ENCODE measurements at regions not wholly inside any gene's neighbourhood (a gene's known extent, or its start where the extent isn't known, plus 50 kb on each side); places are given as distances from the start of the nearest gene placed in this dataset.

GRCh38 chr5:2168601-2169429 lies 286.1 kb upstream of the IRX4 start:
- no peak for TF ChIP-seq ZNF274 (IDR thresholded peaks at IDR 0.05; ENCODE audit: low read depth, low read length)
- H3K4me3 ChIP-seq (ENCODE audit: low read length): no peak overlapping the region

GRCh38 chr5:2167671-2168070 lies 284.9 kb upstream of the IRX4 start:
- TF ChIP-seq ZNF274 (IDR thresholded peaks at IDR 0.05; ENCODE audit: low read depth, low read length): no peak
- no peak overlapping the region for H3K4me3 ChIP-seq (ENCODE audit: low read length)

GRCh38 chr5:2166979-2167377 lies 284.3 kb upstream of the IRX4 start:
- TF ChIP-seq ZNF274 (IDR thresholded peaks at IDR 0.05; ENCODE audit: low read depth, low read length): no peak
- no peak overlapping the region for H3K4me3 ChIP-seq (ENCODE audit: low read length)

GRCh38 chr5:2166306-2166978 lies 283.7 kb upstream of the IRX4 start:
- no peak overlapping the region for H3K4me3 ChIP-seq (ENCODE audit: low read length)
- no peak for TF ChIP-seq ZNF274 (IDR thresholded peaks at IDR 0.05; ENCODE audit: low read depth, low read length)

- no peak overlapping the region for H3K4me3 ChIP-seq (ENCODE audit: low read length)
- TF ChIP-seq ZNF274 (IDR thresholded peaks at IDR 0.05; ENCODE audit: low read depth, low read length): no peak
Measured at GRCh38 chr5:2165615-2166305, 283.0 kb upstream of the IRX4 start.

GRCh38 chr5:2165203-2165602 lies 282.5 kb upstream of the IRX4 start:
- no peak for TF ChIP-seq ZNF274 (IDR thresholded peaks at IDR 0.05; ENCODE audit: low read depth, low read length)
- H3K4me3 ChIP-seq (ENCODE audit: low read length): no peak overlapping the region

GRCh38 chr5:2164586-2164985 lies 281.9 kb upstream of the IRX4 start:
- no peak overlapping the region for H3K4me3 ChIP-seq (ENCODE audit: low read length)
- TF ChIP-seq ZNF274 (IDR thresholded peaks at IDR 0.05; ENCODE audit: low read depth, low read length): no peak

GRCh38 chr5:2163940-2164490 lies 281.3 kb upstream of the IRX4 start:
- no peak for TF ChIP-seq ZNF274 (IDR thresholded peaks at IDR 0.05; ENCODE audit: low read depth, low read length)
- no peak overlapping the region for H3K4me3 ChIP-seq (ENCODE audit: low read length)

GRCh38 chr5:2163060-2163856 lies 280.5 kb upstream of the IRX4 start:
- TF ChIP-seq ZNF274 (IDR thresholded peaks at IDR 0.05; ENCODE audit: low read depth, low read length): no peak
- no peak overlapping the region for H3K4me3 ChIP-seq (ENCODE audit: low read length)

- no peak for TF ChIP-seq ZNF274 (IDR thresholded peaks at IDR 0.05; ENCODE audit: low read depth, low read length)
- H3K4me3 ChIP-seq (ENCODE audit: low read length): no peak overlapping the region
Measured at GRCh38 chr5:2160811-2161210, 278.1 kb upstream of the IRX4 start.

GRCh38 chr5:2158767-2159166 lies 276.0 kb upstream of the IRX4 start:
- TF ChIP-seq ZNF274 (IDR thresholded peaks at IDR 0.05; ENCODE audit: low read depth, low read length): no peak
- H3K4me3 ChIP-seq (ENCODE audit: low read length): no peak overlapping the region

GRCh38 chr5:2158109-2158508 lies 275.4 kb upstream of the IRX4 start:
- TF ChIP-seq ZNF274 (IDR thresholded peaks at IDR 0.05; ENCODE audit: low read depth, low read length): no peak
- H3K4me3 ChIP-seq (ENCODE audit: low read length): no peak overlapping the region

GRCh38 chr5:2157372-2157771 lies 274.6 kb upstream of the IRX4 start:
- H3K4me3 ChIP-seq (ENCODE audit: low read length): no peak overlapping the region
- TF ChIP-seq ZNF274 (IDR thresholded peaks at IDR 0.05; ENCODE audit: low read depth, low read length): no peak

All from GM08714 (cell line).